ENCODE measurements at regions not wholly inside any gene's neighbourhood (a gene's known extent, or its start where the extent isn't known, plus 50 kb on each side); places are given as distances from the start of the nearest gene placed in this dataset.

- no peaks in the 10 kb centered on the region for H3K79me2 ChIP-seq (ENCODE audit: low read length)
- no peak overlapping the region for H3K27ac ChIP-seq (ENCODE audit: low read length)
- no peaks in the 10 kb centered on the region for H3K36me3 ChIP-seq (ENCODE audit: insufficient read depth, low read length)
- no peak overlapping the region for H3K9ac ChIP-seq (ENCODE audit: low read length)
- H3K27me3 ChIP-seq (ENCODE audit: low read length): no peaks in the 10 kb centered on the region
- H3K4me1 ChIP-seq (ENCODE audit: low read length): no peaks in the 10 kb centered on the region
- DNase-seq: no peak
- no peak overlapping the region for H2AFZ ChIP-seq (ENCODE audit: low read length)
- H3K4me2 ChIP-seq (ENCODE audit: low read depth, low read length, poor library complexity, severe bottlenecking): no peak overlapping the region
- H3K4me3 ChIP-seq (ENCODE audit: low read length): no peak overlapping the region
- no peaks in the 10 kb centered on the region for H3K9me2 ChIP-seq (replicated peaks; ENCODE audit: insufficient read depth, low read length)
- peaks cover 26% of the 10 kb centered on the region for H3K9me3 ChIP-seq (ENCODE audit: low read length)
- no peaks in the 10 kb centered on the region for H4K20me1 ChIP-seq (ENCODE audit: insufficient read depth, low read depth, low read length)
Observed at GRCh38 chr21:22627911-22628310, 1629.7 kb downstream of the NCAM2 start.

GRCh38 chr21:22630953-22631465 is 1632.8 kb downstream of the NCAM2 start:
- no peak overlapping the region for H3K9ac ChIP-seq (ENCODE audit: low read length)
- no peak overlapping the region for H3K4me2 ChIP-seq (ENCODE audit: low read depth, low read length, poor library complexity, severe bottlenecking)
- peaks cover 23% of the 10 kb centered on the region for H3K9me3 ChIP-seq (ENCODE audit: low read length)
- H3K36me3 ChIP-seq (ENCODE audit: insufficient read depth, low read length): no peaks in the 10 kb centered on the region
- H3K9me2 ChIP-seq (replicated peaks; ENCODE audit: insufficient read depth, low read length): no peaks in the 10 kb centered on the region
- DNase-seq: no peak
- no peaks in the 10 kb centered on the region for H3K4me1 ChIP-seq (ENCODE audit: low read length)
- no peaks in the 10 kb centered on the region for H3K79me2 ChIP-seq (ENCODE audit: low read length)
- H3K27ac ChIP-seq (ENCODE audit: low read length): no peak overlapping the region
- no peak overlapping the region for H3K4me3 ChIP-seq (ENCODE audit: low read length)
- no peaks in the 10 kb centered on the region for H4K20me1 ChIP-seq (ENCODE audit: insufficient read depth, low read depth, low read length)
- no peaks in the 10 kb centered on the region for H3K27me3 ChIP-seq (ENCODE audit: low read length)
- H2AFZ ChIP-seq (ENCODE audit: low read length): no peak overlapping the region

GRCh38 chr21:22632176-22632575 is 1634.0 kb downstream of the NCAM2 start:
- H3K9ac ChIP-seq (ENCODE audit: low read length): no peak overlapping the region
- no peak overlapping the region for H3K4me2 ChIP-seq (ENCODE audit: low read depth, low read length, poor library complexity, severe bottlenecking)
- H3K79me2 ChIP-seq (ENCODE audit: low read length): no peaks in the 10 kb centered on the region
- H4K20me1 ChIP-seq (ENCODE audit: insufficient read depth, low read depth, low read length): no peaks in the 10 kb centered on the region
- no peaks in the 10 kb centered on the region for H3K4me1 ChIP-seq (ENCODE audit: low read length)
- H2AFZ ChIP-seq (ENCODE audit: low read length): no peak overlapping the region
- H3K4me3 ChIP-seq (ENCODE audit: low read length): no peak overlapping the region
- no peaks in the 10 kb centered on the region for H3K36me3 ChIP-seq (ENCODE audit: insufficient read depth, low read length)
- no peak overlapping the region for H3K27ac ChIP-seq (ENCODE audit: low read length)
- H3K9me3 ChIP-seq (ENCODE audit: low read length): peaks cover 24% of the 10 kb centered on the region
- H3K27me3 ChIP-seq (ENCODE audit: low read length): no peaks in the 10 kb centered on the region
- no peaks in the 10 kb centered on the region for H3K9me2 ChIP-seq (replicated peaks; ENCODE audit: insufficient read depth, low read length)
- no peak for DNase-seq

GRCh38 chr21:22649246-22649645 is 1651.0 kb downstream of the NCAM2 start:
- Histone ChIP-seq H3K9ac (ENCODE audit: low read length) (no peak overlapping the region), H3K9me2 (replicated peaks; ENCODE audit: insufficient read depth, low read length) (no peaks in the 10 kb centered on the region), H3K27ac (ENCODE audit: low read length) (no peak overlapping the region), H4K20me1 (ENCODE audit: insufficient read depth, low read depth, low read length) (no peaks in the 10 kb centered on the region), H3K9me3 (ENCODE audit: low read length) (peaks cover 33% of the 10 kb centered on the region), H3K79me2 (ENCODE audit: low read length) (no peaks in the 10 kb centered on the region), H3K27me3 (ENCODE audit: low read length) (no peaks in the 10 kb centered on the region), H3K4me2 (ENCODE audit: low read depth, low read length, poor library complexity, severe bottlenecking) (no peak overlapping the region), H2AFZ (ENCODE audit: low read length) (no peak overlapping the region), H3K4me1 (ENCODE audit: low read length) (no peaks in the 10 kb centered on the region), H3K4me3 (ENCODE audit: low read length) (no peak overlapping the region), H3K36me3 (ENCODE audit: insufficient read depth, low read length) (no peaks in the 10 kb centered on the region)
- no peak for DNase-seq

GRCh38 chr21:22650226-22650625 is 1652.0 kb downstream of the NCAM2 start:
- no peak for DNase-seq
- Histone ChIP-seq H3K4me3 (ENCODE audit: low read length) (no peak overlapping the region), H3K36me3 (ENCODE audit: insufficient read depth, low read length) (no peaks in the 10 kb centered on the region), H3K79me2 (ENCODE audit: low read length) (no peaks in the 10 kb centered on the region), H3K27me3 (ENCODE audit: low read length) (no peaks in the 10 kb centered on the region), H3K9ac (ENCODE audit: low read length) (no peak overlapping the region), H2AFZ (ENCODE audit: low read length) (no peak overlapping the region), H4K20me1 (ENCODE audit: insufficient read depth, low read depth, low read length) (no peaks in the 10 kb centered on the region), H3K9me2 (replicated peaks; ENCODE audit: insufficient read depth, low read length) (no peaks in the 10 kb centered on the region), H3K27ac (ENCODE audit: low read length) (no peak overlapping the region), H3K4me2 (ENCODE audit: low read depth, low read length, poor library complexity, severe bottlenecking) (no peak overlapping the region), H3K4me1 (ENCODE audit: low read length) (no peaks in the 10 kb centered on the region), H3K9me3 (ENCODE audit: low read length) (peaks cover 27% of the 10 kb centered on the region)

GRCh38 chr21:22657781-22658180 is 1659.6 kb downstream of the NCAM2 start:
- Histone ChIP-seq H3K4me3 (ENCODE audit: low read length) (no peak overlapping the region), H3K27me3 (ENCODE audit: low read length) (no peaks in the 10 kb centered on the region), H3K36me3 (ENCODE audit: insufficient read depth, low read length) (no peaks in the 10 kb centered on the region), H3K79me2 (ENCODE audit: low read length) (no peaks in the 10 kb centered on the region), H3K4me2 (ENCODE audit: low read depth, low read length, poor library complexity, severe bottlenecking) (no peak overlapping the region), H3K4me1 (ENCODE audit: low read length) (no peaks in the 10 kb centered on the region), H3K9me3 (ENCODE audit: low read length) (peaks cover 31% of the 10 kb centered on the region), H3K9me2 (replicated peaks; ENCODE audit: insufficient read depth, low read length) (no peaks in the 10 kb centered on the region), H3K9ac (ENCODE audit: low read length) (no peak overlapping the region), H3K27ac (ENCODE audit: low read length) (no peak overlapping the region), H2AFZ (ENCODE audit: low read length) (no peak overlapping the region), H4K20me1 (ENCODE audit: insufficient read depth, low read depth, low read length) (no peaks in the 10 kb centered on the region)
- DNase-seq: no peak

- Histone ChIP-seq H3K79me2 (ENCODE audit: low read length) (no peaks in the 10 kb centered on the region), H3K36me3 (ENCODE audit: insufficient read depth, low read length) (no peaks in the 10 kb centered on the region), H3K9me3 (ENCODE audit: low read length) (peaks cover 26% of the 10 kb centered on the region), H3K27me3 (ENCODE audit: low read length) (no peaks in the 10 kb centered on the region), H3K4me3 (ENCODE audit: low read length) (no peak overlapping the region), H3K4me2 (ENCODE audit: low read depth, low read length, poor library complexity, severe bottlenecking) (no peak overlapping the region), H3K9me2 (replicated peaks; ENCODE audit: insufficient read depth, low read length) (no peaks in the 10 kb centered on the region), H2AFZ (ENCODE audit: low read length) (no peak overlapping the region), H3K4me1 (ENCODE audit: low read length) (no peaks in the 10 kb centered on the region), H3K27ac (ENCODE audit: low read length) (no peak overlapping the region), H3K9ac (ENCODE audit: low read length) (no peak overlapping the region), H4K20me1 (ENCODE audit: insufficient read depth, low read depth, low read length) (no peaks in the 10 kb centered on the region)
- DNase-seq: no peak
Observed at GRCh38 chr21:22670148-22670547, 1671.9 kb downstream of the NCAM2 start.

DNA sequence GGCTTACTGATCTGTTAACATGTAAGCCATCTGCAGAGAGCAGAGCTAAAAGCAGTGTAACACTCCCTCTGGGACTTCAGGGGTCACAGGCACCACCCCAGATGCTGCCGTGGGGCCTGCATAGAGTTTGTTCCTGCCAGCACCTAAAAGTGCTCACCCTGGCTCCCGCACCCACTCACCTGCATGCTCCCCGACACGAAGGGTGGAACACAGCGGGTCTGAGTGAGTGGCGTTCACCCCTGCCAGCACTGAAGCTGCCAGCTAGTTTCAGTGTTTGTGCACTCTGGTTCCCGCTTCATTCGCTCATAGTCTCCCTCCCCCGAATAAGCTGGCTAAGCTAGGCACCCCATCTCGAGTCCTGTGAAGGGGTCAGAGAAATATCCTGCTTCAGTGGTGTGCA is 1681.0 kb downstream of the NCAM2 start:
- no peak overlapping the region for H2AFZ ChIP-seq (ENCODE audit: low read length)
- no peaks in the 10 kb centered on the region for H3K79me2 ChIP-seq (ENCODE audit: low read length)
- H3K4me2 ChIP-seq (ENCODE audit: low read depth, low read length, poor library complexity, severe bottlenecking): no peak overlapping the region

GRCh38 chr21:22691658-22692057 is 1693.4 kb downstream of the NCAM2 start:
- Histone ChIP-seq H2AFZ (ENCODE audit: low read length) (no peak overlapping the region), H3K27ac (ENCODE audit: low read length) (no peak overlapping the region), H3K4me1 (ENCODE audit: low read length) (no peaks in the 10 kb centered on the region), H3K4me3 (ENCODE audit: low read length) (no peak overlapping the region), H3K79me2 (ENCODE audit: low read length) (no peaks in the 10 kb centered on the region), H3K27me3 (ENCODE audit: low read length) (no peaks in the 10 kb centered on the region), H3K9ac (ENCODE audit: low read length) (no peak overlapping the region), H3K9me3 (ENCODE audit: low read length) (peaks cover 33% of the 10 kb centered on the region), H3K9me2 (replicated peaks; ENCODE audit: insufficient read depth, low read length) (no peaks in the 10 kb centered on the region), H3K4me2 (ENCODE audit: low read depth, low read length, poor library complexity, severe bottlenecking) (no peak overlapping the region), H3K36me3 (ENCODE audit: insufficient read depth, low read length) (no peaks in the 10 kb centered on the region), H4K20me1 (ENCODE audit: insufficient read depth, low read depth, low read length) (no peaks in the 10 kb centered on the region)
- DNase-seq: no peak

More for the DNA sequence above, 1681.0 kb downstream of the NCAM2 start:
- no peak for DNase-seq
- no peaks in the 10 kb centered on the region for H3K9me2 ChIP-seq (replicated peaks; ENCODE audit: insufficient read depth, low read length)
- H3K4me3 ChIP-seq (ENCODE audit: low read length): no peak overlapping the region
- H3K27me3 ChIP-seq (ENCODE audit: low read length): no peaks in the 10 kb centered on the region
- no peaks in the 10 kb centered on the region for H4K20me1 ChIP-seq (ENCODE audit: insufficient read depth, low read depth, low read length)
- H3K4me1 ChIP-seq (ENCODE audit: low read length): no peaks in the 10 kb centered on the region
- H3K27ac ChIP-seq (ENCODE audit: low read length): no peak overlapping the region
- no peaks in the 10 kb centered on the region for H3K36me3 ChIP-seq (ENCODE audit: insufficient read depth, low read length)
- peaks cover 34% of the 10 kb centered on the region for H3K9me3 ChIP-seq (ENCODE audit: low read length)
- H3K9ac ChIP-seq (ENCODE audit: low read length): no peak overlapping the region

All from Karpas-422 (cell line).